ENCODE measurements at regions not wholly inside any gene's neighbourhood (a gene's known extent, or its start where the extent isn't known, plus 50 kb on each side); places are given as distances from the start of the nearest gene placed in this dataset.

GRCh38 chr11:134575504-134576230 lies 163.6 kb upstream of the B3GAT1 start:
- Histone ChIP-seq H3K4me1 (ENCODE audit: insufficient read depth, low read length) (no peaks in the 10 kb centered on the region), H3K36me3 (replicated peaks in 1 of 2; ENCODE audit: control insufficient read depth in 1 of 2, insufficient read depth in 2 of 2, low read length in 2 of 2) (no peaks in the 10 kb centered on the region), H4K20me1 (ENCODE audit: insufficient read depth, low read length) (0 out of 2 replicates have a peak, but pooled peaks cover 3% of the 10 kb centered on the region), H3K9ac (ENCODE audit: insufficient read depth, low read depth, low read length) (no peak overlapping the region), H3K4me2 (ENCODE audit: low read depth, low read length) (no peak overlapping the region), H3K79me2 (ENCODE audit: insufficient read depth, low read length) (no peaks in the 10 kb centered on the region), H3K9me3 (ENCODE audit: low read length) (no peaks in the 10 kb centered on the region), H3K27ac (ENCODE audit: extremely low read length, insufficient read depth, low read length) (no peak overlapping the region), H2AFZ (ENCODE audit: low read length) (no peak overlapping the region), H3K4me3 (replicated peaks in 1 of 3; ENCODE audit: insufficient read depth in 1 of 3, low read depth in 2 of 3, low read length in 3 of 3) (no peak overlapping the region), H3K27me3 (ENCODE audit: control insufficient read depth in 1 of 2, insufficient read depth in 2 of 2, low read length in 2 of 2) (peaks cover 5 to 39% of the 10 kb centered on the region in 2 experiments; a peak in 4 of 5 replicates)
- ChIA-PET POLR2A (no interaction called here), CTCF (ENCODE audit: low intra/inter-chr PET ratio, low total read pairs) (no interaction called here)
- TF ChIP-seq ZNF251 (CRISPR knock-in tag; IDR thresholded peaks at IDR 0.05) (no peak), ZNF563 (CRISPR knock-in tag; IDR thresholded peaks at IDR 0.05) (no peak), ZNF7 (CRISPR knock-in tag; IDR thresholded peaks at IDR 0.05) (no peak), ZNF619 (CRISPR knock-in tag; IDR thresholded peaks at IDR 0.05) (no peak), FOXJ3 (CRISPR knock-in tag; IDR thresholded peaks at IDR 0.05; ENCODE audit: borderline replicate concordance) (no peak), ZNF101 (CRISPR knock-in tag; IDR thresholded peaks at IDR 0.05; ENCODE audit: borderline replicate concordance, low read depth) (no peak), PPARG (CRISPR knock-in tag; conservative IDR thresholded peaks at IDR 0.05) (no peak), ZEB1 (IDR thresholded peaks at IDR 0.05; ENCODE audit: insufficient replicate concordance, low read depth) (no peak), HBP1 (CRISPR knock-in tag; IDR thresholded peaks at IDR 0.05; ENCODE audit: low read depth) (no peak), ZNF292 (CRISPR knock-in tag; IDR thresholded peaks at IDR 0.05; ENCODE audit: borderline replicate concordance, low read depth) (no peak), SIN3A (IDR thresholded peaks at IDR 0.05; ENCODE audit: borderline replicate concordance, low read depth, low read length) (no peak), BRCA1 (CRISPR knock-in tag; IDR thresholded peaks at IDR 0.05) (no peak)
- FAIRE-seq (no peak), DNase-seq (ENCODE audit: low spot score) (no peak), ATAC-seq (no peak)
- intact Hi-C loops (cut with micrococcal nuclease; ENCODE audit: unreplicated experiment) (no loop called here), in situ Hi-C loops (cut with HindIII; ENCODE audit: extremely low pct_ligation_motif_present, low pct_unique_long_range_greater_than_20kb) (loop anchor here (10.0 kb wide), 1 partner anchor 211 kb away; no protein-coding TSS in a partner anchor)
- WGBS (ENCODE audit: low lambda C conversion rate), result 13% methylated on average over 11 of the region's 16 CpGs
- no TSS peak for BruUV-seq (replicated peaks)
